ENCODE measurements at regions not wholly inside any gene's neighbourhood (a gene's known extent, or its start where the extent isn't known, plus 50 kb on each side); places are given as distances from the start of the nearest gene placed in this dataset.

- TF ChIP-seq SRSF3 (IDR thresholded peaks at IDR 0.05; ENCODE audit: insufficient read depth, low read length), result no peak
- TF ChIP-seq ZNF398 (CRISPR knock-in tag; IDR thresholded peaks at IDR 0.05), result no peak
Observed at GRCh38 chr6:54655162-54655561, 191.4 kb upstream of the FAM83B start (continued).

- CTCF ChIA-PET (ENCODE audit: low intra/inter-chr PET ratio), result no interaction called here
- H3K79me2 ChIP-seq (ENCODE audit: control insufficient read depth, insufficient read depth, low read length), result no peaks in the 10 kb centered on the region
- H3K9me1 ChIP-seq (ENCODE audit: control insufficient read depth, insufficient read depth, low read length), result no peaks in the 10 kb centered on the region
- TF ChIP-seq RBM39 (optimal IDR thresholded peaks at IDR 0.05; ENCODE audit: low read depth, low read length) (no peak), ELK1 (CRISPR knock-in tag; IDR thresholded peaks at IDR 0.05) (no peak), SMC3 (conservative IDR thresholded peaks at IDR 0.05; ENCODE audit: insufficient read depth, low read depth, low read length) (no peak), MTF1 (CRISPR knock-in tag; IDR thresholded peaks at IDR 0.05; ENCODE audit: borderline replicate concordance) (no peak), HSF4 (CRISPR knock-in tag; IDR thresholded peaks at IDR 0.05; ENCODE audit: borderline replicate concordance) (no peak), ERF (CRISPR knock-in tag; IDR thresholded peaks at IDR 0.05) (no peak), ZNF263 (CRISPR knock-in tag; IDR thresholded peaks at IDR 0.05; ENCODE audit: borderline replicate concordance) (no peak), GTF2A2 (tag; IDR thresholded peaks at IDR 0.05) (no peak), U2AF1 (optimal IDR thresholded peaks at IDR 0.05; ENCODE audit: low read depth, low read length) (no peak)
- in situ Hi-C loops (cut with MboI) (no loop called here), intact Hi-C loops (cut with micrococcal nuclease) (no loop called here)
- H3K27me3 ChIP-seq (ENCODE audit: control insufficient read depth in 2 of 2, insufficient read depth in 2 of 2, low read length in 2 of 2), result no peaks in the 10 kb centered on the region
- no peak overlapping the region for H3K9ac ChIP-seq (ENCODE audit: insufficient read depth in 1 of 2, low read depth in 2 of 2, low read length in 2 of 2)
- H4K20me1 ChIP-seq (replicated peaks; ENCODE audit: control insufficient read depth, insufficient read depth, low read length), result no peaks in the 10 kb centered on the region
- ATAC-seq (no peak), DNase-seq (ENCODE audit: extremely low read depth in 1 of 4, low spot score in 3 of 4) (no peak), FAIRE-seq (no peak)
- no peak overlapping the region for H3K4me3 ChIP-seq
- no peaks in the 10 kb centered on the region for H3K9me3 ChIP-seq (replicated peaks; ENCODE audit: control insufficient read depth, insufficient read depth, low read depth, low read length)
- no peaks in the 10 kb centered on the region for H3K4me1 ChIP-seq (replicated peaks in 1 of 2; ENCODE audit: control insufficient read depth in 2 of 2, insufficient read depth in 2 of 2, low read length in 2 of 2)
- BruUV-seq (replicated peaks), result no TSS peak
- H3K4me2 ChIP-seq (ENCODE audit: insufficient read depth, low read length), result no peak overlapping the region
- no peak overlapping the region for H2AFZ ChIP-seq (ENCODE audit: low read depth, low read length)
- no peaks in the 10 kb centered on the region for H3K36me3 ChIP-seq (ENCODE audit: control insufficient read depth, insufficient read depth, low read length)
- POLR2A ChIA-PET, result no interaction called here
- H3K27ac ChIP-seq (ENCODE audit: extremely low read depth, low read depth, low read length), result no peak overlapping the region
Observed at GRCh38 chr6:54665278-54665677, 181.3 kb upstream of the FAM83B start.
